Fibroblast of villous mesenchyme (primary cell): ENCODE measurements at regions not wholly inside any gene's neighbourhood (a gene's known extent, or its start where the extent isn't known, plus 50 kb on each side); places are given as distances from the start of the nearest gene placed in this dataset.

Experiments used
- DNase-seq: peaks from one replicate; pipeline ENCODE4 v3.0.0-alpha.2; 2010; ENCODE audit warnings: low read depth
- H3K4me3 ChIP-seq: 2 replicates; pipeline ENCODE4 v1.5.1; 2011; ENCODE audit warnings: low read depth, mild to moderate bottlenecking, low read length
- TF ChIP-seq, protein P1 (sequence below): IDR thresholded peaks from 2 replicates; pipeline ENCODE4 v1.5.1; 2012; ENCODE audit warnings: low read depth, mild to moderate bottlenecking, low read length; ENCODE audit not compliant: insufficient read depth

DNA sequence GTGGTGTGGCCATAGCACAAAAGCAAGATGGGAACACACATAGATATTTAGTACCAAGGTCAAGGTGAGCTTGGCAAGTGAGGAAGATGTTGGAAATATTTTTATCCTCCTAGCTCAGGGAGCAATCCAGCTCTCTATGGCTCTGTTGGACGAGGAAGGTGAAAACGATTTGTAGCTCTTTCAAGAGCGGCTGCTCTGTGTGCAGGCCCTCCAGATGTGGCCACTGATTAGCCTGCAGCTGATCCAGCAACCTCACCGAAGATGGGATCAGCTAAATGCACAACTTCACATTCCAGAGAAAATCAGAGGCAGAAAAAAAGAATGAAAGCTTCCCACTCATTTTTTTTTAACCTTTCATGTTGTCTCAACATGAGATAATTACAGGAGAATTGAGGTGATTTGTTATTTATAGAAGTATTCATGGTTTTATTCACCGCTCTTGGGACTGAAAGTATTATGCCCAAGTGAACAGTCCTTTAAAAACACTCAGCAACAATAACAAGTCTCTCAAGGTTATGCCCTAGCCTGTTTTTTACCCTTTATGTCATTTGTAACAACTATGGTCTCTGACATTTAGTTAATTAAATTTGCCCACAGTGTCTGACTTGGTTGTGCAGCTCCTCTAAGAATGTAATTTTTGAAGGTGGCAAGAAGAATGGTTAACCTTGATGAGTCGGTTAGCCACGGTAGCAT is 213.6 kb upstream of the ADARB2 start:
- TF ChIP-seq, protein P1, sequence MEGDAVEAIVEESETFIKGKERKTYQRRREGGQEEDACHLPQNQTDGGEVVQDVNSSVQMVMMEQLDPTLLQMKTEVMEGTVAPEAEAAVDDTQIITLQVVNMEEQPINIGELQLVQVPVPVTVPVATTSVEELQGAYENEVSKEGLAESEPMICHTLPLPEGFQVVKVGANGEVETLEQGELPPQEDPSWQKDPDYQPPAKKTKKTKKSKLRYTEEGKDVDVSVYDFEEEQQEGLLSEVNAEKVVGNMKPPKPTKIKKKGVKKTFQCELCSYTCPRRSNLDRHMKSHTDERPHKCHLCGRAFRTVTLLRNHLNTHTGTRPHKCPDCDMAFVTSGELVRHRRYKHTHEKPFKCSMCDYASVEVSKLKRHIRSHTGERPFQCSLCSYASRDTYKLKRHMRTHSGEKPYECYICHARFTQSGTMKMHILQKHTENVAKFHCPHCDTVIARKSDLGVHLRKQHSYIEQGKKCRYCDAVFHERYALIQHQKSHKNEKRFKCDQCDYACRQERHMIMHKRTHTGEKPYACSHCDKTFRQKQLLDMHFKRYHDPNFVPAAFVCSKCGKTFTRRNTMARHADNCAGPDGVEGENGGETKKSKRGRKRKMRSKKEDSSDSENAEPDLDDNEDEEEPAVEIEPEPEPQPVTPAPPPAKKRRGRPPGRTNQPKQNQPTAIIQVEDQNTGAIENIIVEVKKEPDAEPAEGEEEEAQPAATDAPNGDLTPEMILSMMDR, result no peak
- no peak overlapping the region for H3K4me3 ChIP-seq
- DNase-seq, result no peak

DNA sequence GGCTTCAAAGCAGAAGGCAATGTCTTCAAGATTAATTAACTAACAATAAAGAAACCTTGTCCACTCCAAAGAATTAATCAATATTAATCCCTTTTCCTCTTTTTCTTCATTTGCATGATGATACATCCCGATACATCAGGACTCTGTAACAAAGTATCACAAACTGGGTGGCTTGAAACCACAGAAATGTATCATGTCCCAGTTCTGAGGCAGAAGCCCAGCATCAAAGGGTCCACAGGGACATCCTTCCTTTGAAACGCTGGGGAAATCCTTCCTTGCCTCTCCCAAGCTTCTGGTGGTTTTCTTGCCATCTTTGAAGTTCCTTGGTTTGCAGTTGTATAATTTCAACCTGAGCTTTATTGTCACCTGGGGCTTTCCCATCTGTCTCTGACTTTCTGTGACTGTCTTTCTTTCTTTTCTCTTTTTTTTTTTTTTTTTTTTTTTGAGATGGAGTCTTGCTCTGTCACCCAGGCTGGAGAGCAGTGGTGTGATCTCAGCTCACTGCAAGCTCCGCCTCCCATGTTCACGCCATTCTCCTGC is 210.2 kb upstream of the ADARB2 start:
- DNase-seq, result no peak
- TF ChIP-seq, protein P1, result no peak
- no peak overlapping the region for H3K4me3 ChIP-seq

DNA sequence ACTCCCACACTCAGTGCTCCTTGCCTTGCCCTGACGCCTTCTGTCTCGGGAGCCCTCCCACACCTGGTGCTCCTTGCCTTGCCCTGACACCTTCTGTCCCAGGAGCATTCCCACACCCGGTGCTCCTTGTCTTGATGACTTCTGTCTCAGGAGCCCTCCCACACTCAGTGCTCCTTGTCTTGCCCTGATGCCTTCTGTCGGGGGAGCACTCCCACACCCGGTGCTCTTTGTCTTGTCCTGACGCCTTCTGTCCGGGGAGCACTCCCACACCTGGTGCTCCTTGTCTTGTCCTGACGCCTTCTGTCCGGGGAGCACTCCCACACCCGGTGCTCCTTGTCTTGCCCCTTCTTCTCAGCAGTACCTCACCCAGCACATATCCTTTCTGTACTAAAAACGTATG is 207.2 kb upstream of the ADARB2 start:
- DNase-seq, result no peak
- TF ChIP-seq, protein P1, result no peak

DNA sequence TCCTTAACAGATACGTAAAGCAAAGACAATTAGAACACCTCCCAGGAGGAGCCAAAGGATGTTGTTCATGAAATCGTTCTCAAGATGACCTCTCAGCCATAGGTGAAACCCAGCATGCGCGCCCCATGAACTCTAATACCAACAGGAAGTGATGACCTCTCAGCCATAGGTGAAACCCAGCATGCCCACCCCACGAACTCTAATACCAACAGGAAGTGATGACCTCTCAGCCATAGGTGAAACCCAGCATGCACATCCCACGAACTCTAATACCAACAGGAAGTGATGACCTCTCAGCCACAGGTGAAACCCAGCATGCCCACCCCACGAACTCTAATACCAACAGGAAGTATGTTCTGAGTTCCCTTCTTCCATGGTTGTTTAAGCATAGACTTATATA is 205.2 kb upstream of the ADARB2 start:
- TF ChIP-seq, protein P1, result no peak
- no peak overlapping the region for H3K4me3 ChIP-seq

More for the DNA sequence above, 207.2 kb upstream of the ADARB2 start:
- H3K4me3 ChIP-seq, result no peak overlapping the region

DNA sequence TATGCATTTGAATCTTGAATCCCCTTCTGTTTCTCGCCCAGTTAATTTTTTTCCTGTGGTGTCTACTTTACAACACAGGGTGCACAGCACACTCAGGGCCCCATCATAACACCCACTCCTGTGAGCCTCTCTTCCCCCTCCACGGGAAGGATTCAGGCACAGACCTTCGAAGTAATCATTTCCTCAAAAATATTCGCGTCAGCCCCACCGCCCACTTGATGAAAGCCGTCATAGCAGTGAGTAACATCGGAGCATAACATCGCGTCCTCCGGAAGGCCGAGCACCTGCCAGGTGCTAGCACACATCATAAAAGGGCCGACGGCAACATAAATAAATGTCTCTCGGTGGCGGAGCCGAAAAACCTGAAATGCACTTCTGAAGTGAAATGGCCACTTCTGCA is 201.7 kb upstream of the ADARB2 start:
- no peak overlapping the region for H3K4me3 ChIP-seq
- TF ChIP-seq, protein P1, result no peak
- DNase-seq, result no peak

More for the DNA sequence above, 205.2 kb upstream of the ADARB2 start:
- DNase-seq, result no peak

DNA sequence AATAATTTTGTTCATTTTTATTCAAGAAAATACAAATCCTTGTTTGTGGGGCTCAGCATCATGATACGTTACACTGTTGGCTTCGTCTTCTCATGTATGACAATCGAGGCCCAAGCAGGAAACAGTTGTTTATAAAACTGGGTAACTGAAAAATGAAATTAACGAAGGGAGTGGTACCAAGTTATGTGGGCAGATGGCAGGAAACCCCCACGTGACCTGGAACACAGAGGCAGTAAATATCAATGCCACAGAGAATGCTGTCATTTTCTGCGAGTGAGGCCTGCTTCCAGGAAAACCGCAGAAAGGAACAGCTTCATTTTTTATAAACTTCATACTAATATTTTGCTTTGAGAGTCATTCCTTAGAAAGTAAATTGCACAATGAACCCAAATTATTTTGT is 201.0 kb upstream of the ADARB2 start:
- no peak overlapping the region for H3K4me3 ChIP-seq
- DNase-seq, result no peak
- TF ChIP-seq, protein P1, result no peak
